H1 (cell line): ENCODE measurements at regions not wholly inside any gene's neighbourhood (a gene's known extent, or its start where the extent isn't known, plus 50 kb on each side); places are given as distances from the start of the nearest gene placed in this dataset.

Source experiments
- KDM1A ChIP-seq: fragments of 200-600, 300-600 bp; sonication (generic); IDR thresholded peaks from 2 replicates; pipeline ENCODE4 v1.7.1; 2016; ENCODE audit warnings: mild to moderate bottlenecking, low read length, borderline replicate concordance
- RBBP5 ChIP-seq: IDR thresholded peaks from 2 replicates; pipeline ENCODE4 v1.7.1; 2012; ENCODE audit warnings: low read depth, mild to moderate bottlenecking, inconsistent platforms, low read length, moderate library complexity, borderline replicate concordance
- TAF1 ChIP-seq: IDR thresholded peaks from 2 replicates; pipeline ENCODE4 v1.6.1; 2011; ENCODE audit warnings: mild to moderate bottlenecking, low read depth, low read length
- TF ChIP-seq, protein P1 (sequence below), 3 experiments: IDR thresholded peaks; 1 replicate in 2 of 3; 2 replicates in 1 of 3; pipeline versions ENCODE4 v1.5.1 to v1.6.1; 2011; ENCODE audit warnings: low read length in 3 of 3, mild to moderate bottlenecking in 3 of 3, inconsistent platforms in 2 of 3, low read depth in 1 of 3, moderate library complexity in 1 of 3; ENCODE audit not compliant: insufficient read depth in 1 of 3; ENCODE audit errors: control extremely low read depth in 1 of 3
- TF ChIP-seq, protein P2 (sequence below): IDR thresholded peaks from 2 replicates; pipeline ENCODE4 v1.6.1; 2012; ENCODE audit warnings: inconsistent platforms
- TF ChIP-seq, protein P3 (sequence below): IDR thresholded peaks from 2 replicates; pipeline ENCODE4 v1.6.1; 2011; ENCODE audit warnings: low read depth, mild to moderate bottlenecking, low read length; ENCODE audit not compliant: insufficient read depth

DNA sequence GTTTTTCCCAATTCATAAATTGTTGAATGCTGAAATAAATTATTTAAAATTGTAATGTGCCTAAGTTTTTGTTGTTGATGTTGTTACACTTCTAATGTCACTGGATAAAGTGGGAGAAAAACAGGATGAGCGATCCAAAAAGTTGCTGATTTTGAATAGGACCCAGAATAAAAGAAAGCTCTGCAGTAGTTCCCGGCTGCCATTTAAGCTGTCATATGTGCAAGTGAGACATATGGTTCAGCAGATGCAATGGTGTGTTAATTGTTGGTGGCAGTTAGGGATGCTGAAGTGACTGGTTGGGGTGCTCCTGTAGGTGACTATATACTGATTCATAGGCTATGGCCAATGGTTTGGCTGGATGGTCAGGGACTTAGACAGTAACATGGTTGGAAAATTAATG, 1517.4 kb upstream of the LRRTM3 start:
- TF ChIP-seq, protein P1, sequence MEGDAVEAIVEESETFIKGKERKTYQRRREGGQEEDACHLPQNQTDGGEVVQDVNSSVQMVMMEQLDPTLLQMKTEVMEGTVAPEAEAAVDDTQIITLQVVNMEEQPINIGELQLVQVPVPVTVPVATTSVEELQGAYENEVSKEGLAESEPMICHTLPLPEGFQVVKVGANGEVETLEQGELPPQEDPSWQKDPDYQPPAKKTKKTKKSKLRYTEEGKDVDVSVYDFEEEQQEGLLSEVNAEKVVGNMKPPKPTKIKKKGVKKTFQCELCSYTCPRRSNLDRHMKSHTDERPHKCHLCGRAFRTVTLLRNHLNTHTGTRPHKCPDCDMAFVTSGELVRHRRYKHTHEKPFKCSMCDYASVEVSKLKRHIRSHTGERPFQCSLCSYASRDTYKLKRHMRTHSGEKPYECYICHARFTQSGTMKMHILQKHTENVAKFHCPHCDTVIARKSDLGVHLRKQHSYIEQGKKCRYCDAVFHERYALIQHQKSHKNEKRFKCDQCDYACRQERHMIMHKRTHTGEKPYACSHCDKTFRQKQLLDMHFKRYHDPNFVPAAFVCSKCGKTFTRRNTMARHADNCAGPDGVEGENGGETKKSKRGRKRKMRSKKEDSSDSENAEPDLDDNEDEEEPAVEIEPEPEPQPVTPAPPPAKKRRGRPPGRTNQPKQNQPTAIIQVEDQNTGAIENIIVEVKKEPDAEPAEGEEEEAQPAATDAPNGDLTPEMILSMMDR (IDR thresholded peaks at IDR 0.05; ENCODE audit: control extremely low read depth in 1 of 3, insufficient read depth in 1 of 3, low read depth in 1 of 3, low read length in 3 of 3) = no peak
- TF ChIP-seq, protein P2, sequence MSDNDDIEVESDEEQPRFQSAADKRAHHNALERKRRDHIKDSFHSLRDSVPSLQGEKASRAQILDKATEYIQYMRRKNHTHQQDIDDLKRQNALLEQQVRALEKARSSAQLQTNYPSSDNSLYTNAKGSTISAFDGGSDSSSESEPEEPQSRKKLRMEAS = no peak
- TF ChIP-seq TAF1 (no peak), RBBP5 (no peak), KDM1A (no peak)
- TF ChIP-seq, protein P3, sequence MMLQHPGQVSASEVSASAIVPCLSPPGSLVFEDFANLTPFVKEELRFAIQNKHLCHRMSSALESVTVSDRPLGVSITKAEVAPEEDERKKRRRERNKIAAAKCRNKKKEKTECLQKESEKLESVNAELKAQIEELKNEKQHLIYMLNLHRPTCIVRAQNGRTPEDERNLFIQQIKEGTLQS = no peak
